ENCODE measurements at regions not wholly inside any gene's neighbourhood (a gene's known extent, or its start where the extent isn't known, plus 50 kb on each side); places are given as distances from the start of the nearest gene placed in this dataset.
"Not testable (repeated sequence)": the region's sequence is repeated elsewhere in the genome, so short reads cannot be mapped to it uniquely, and the experiment has no call there.

DNA sequence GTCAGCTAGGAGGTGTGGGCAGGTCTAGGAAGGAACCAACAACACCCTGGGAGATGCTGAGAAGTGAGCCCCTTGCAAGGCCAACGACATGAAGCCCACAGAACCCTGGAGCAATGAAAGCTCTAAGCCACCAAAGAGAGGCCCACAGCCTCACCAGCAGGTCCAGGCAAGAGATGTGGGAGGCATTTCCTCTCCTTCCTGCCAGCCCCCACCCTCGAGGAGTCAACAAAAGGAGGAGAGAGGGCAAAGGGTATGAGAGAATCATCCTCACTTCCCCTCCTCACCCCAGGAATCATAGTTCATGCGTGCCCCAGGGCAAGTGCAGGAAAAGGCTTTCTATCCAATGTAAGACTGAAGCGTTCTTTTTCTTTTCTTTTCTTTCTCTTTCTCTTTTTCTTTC lies 195.8 kb downstream of the SHQ1 start:
- TF ChIP-seq, protein P1, sequence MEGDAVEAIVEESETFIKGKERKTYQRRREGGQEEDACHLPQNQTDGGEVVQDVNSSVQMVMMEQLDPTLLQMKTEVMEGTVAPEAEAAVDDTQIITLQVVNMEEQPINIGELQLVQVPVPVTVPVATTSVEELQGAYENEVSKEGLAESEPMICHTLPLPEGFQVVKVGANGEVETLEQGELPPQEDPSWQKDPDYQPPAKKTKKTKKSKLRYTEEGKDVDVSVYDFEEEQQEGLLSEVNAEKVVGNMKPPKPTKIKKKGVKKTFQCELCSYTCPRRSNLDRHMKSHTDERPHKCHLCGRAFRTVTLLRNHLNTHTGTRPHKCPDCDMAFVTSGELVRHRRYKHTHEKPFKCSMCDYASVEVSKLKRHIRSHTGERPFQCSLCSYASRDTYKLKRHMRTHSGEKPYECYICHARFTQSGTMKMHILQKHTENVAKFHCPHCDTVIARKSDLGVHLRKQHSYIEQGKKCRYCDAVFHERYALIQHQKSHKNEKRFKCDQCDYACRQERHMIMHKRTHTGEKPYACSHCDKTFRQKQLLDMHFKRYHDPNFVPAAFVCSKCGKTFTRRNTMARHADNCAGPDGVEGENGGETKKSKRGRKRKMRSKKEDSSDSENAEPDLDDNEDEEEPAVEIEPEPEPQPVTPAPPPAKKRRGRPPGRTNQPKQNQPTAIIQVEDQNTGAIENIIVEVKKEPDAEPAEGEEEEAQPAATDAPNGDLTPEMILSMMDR (IDR thresholded peaks at IDR 0.05; ENCODE audit: insufficient read depth, low read length, poor library complexity, severe bottlenecking): no peak
- H3K36me3 ChIP-seq (ENCODE audit: control insufficient read depth, insufficient read depth, low read length): no peaks in the 10 kb centered on the region
- DNase-seq (ENCODE audit: low read depth): no peak
- H3K27me3 ChIP-seq (ENCODE audit: control insufficient read depth, insufficient read depth, low read length): peaks cover 8% of the 10 kb centered on the region
- no peak overlapping the region for H3K4me3 ChIP-seq (ENCODE audit: low read depth, low read length)

DNA sequence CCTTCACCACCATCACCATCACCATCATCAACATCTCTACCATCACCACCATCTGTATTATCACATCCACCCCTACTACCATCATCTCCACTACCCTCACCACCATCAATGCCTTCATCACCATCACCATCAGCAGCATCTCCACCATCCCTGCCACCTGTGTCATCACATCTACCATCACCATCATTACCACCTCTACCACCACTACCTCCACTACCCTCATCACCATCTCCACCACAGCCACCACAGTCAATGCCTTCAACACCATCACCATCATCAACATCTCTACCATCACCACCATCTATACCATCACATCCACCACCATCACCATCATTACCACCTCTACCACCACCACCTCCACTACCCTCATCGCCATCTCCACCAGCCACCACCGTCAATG lies 196.7 kb downstream of the SHQ1 start:
- TF ChIP-seq, protein P1 (IDR thresholded peaks at IDR 0.05; ENCODE audit: insufficient read depth, low read length, poor library complexity, severe bottlenecking): no peak
- peaks cover 8% of the 10 kb centered on the region for H3K27me3 ChIP-seq (ENCODE audit: control insufficient read depth, insufficient read depth, low read length)
- H3K36me3 ChIP-seq (ENCODE audit: control insufficient read depth, insufficient read depth, low read length): no peaks in the 10 kb centered on the region
- no peak for DNase-seq (ENCODE audit: low read depth)
- no peak overlapping the region for H3K4me3 ChIP-seq (ENCODE audit: low read depth, low read length)

DNA sequence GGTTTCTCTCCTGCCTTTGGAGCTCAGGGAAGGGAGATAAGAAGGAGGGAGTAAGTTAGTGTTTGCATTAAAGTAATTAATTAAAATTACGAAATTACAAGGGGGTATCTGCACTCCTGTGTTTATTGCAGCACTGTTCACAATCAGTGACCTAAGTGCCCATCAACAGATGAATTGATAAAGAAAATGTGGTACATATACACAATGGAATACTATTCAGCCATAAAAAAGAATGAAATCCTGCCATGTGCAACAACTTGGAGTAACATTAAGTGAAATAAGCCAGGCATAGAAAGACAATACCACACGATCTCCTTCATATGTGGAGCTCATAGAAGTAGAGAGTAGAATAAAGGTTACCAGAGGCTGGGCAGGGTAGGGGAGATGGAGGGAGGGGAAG lies 202.0 kb downstream of the SHQ1 start:
- Histone ChIP-seq H3K36me3 (ENCODE audit: control insufficient read depth, insufficient read depth, low read length) (no peaks in the 10 kb centered on the region), H3K27me3 (ENCODE audit: control insufficient read depth, insufficient read depth, low read length) (no peaks in the 10 kb centered on the region), H3K4me3 (ENCODE audit: low read depth, low read length) (no peak overlapping the region)
- DNase-seq (ENCODE audit: low read depth): no peak
- TF ChIP-seq, protein P1 (IDR thresholded peaks at IDR 0.05; ENCODE audit: insufficient read depth, low read length, poor library complexity, severe bottlenecking): no peak

DNA sequence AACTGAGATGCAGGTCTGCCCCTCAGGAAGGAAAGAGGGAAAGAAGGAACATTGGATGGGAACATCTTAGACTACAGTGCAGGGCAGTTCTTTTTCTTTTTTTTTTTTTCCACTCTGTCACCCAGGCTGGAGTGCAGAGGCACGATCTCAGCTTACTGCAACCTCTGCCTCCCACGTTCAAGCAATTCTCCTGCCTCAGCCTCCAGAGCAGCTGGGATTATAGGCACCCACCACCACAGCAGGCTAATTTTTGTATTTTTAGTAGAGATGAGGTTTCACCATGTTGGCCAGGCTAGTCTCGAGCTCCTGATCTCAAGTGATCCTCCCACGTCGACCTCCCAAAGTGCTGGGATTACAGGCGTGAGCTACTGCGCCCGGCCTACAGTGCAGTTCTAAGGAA lies 204.6 kb downstream of the SHQ1 start:
- not testable (repeated sequence) for H3K27me3 ChIP-seq (ENCODE audit: control insufficient read depth, insufficient read depth, low read length); H3K4me3 ChIP-seq (ENCODE audit: low read depth, low read length); H3K36me3 ChIP-seq (ENCODE audit: control insufficient read depth, insufficient read depth, low read length); DNase-seq (ENCODE audit: low read depth)

DNA sequence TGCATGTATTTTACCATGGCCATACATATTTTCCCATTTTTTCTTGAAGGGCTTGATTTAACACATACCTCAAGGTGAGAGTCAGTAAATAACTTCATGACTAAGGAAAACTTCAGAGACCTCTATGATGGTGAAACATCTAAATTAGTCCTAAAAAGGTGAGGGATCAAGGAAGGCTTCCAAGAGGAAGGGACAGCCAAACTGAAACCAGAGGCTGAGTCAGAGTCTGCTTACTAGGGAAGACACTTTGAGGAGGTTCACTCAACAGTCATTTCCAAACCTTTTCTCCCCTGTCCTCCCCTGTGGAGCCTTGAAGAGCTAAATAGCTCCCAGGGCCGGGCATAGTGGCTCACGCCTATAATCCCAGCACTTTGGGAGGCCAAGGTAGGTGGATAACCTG lies 206.6 kb downstream of the SHQ1 start:
- H3K4me3 ChIP-seq (ENCODE audit: low read depth, low read length): no peak overlapping the region
- no peak for DNase-seq (ENCODE audit: low read depth)
- H3K27me3 ChIP-seq (ENCODE audit: control insufficient read depth, insufficient read depth, low read length): no peaks in the 10 kb centered on the region
- no peaks in the 10 kb centered on the region for H3K36me3 ChIP-seq (ENCODE audit: control insufficient read depth, insufficient read depth, low read length)
- TF ChIP-seq, protein P1 (IDR thresholded peaks at IDR 0.05; ENCODE audit: insufficient read depth, low read length, poor library complexity, severe bottlenecking): no peak

DNA sequence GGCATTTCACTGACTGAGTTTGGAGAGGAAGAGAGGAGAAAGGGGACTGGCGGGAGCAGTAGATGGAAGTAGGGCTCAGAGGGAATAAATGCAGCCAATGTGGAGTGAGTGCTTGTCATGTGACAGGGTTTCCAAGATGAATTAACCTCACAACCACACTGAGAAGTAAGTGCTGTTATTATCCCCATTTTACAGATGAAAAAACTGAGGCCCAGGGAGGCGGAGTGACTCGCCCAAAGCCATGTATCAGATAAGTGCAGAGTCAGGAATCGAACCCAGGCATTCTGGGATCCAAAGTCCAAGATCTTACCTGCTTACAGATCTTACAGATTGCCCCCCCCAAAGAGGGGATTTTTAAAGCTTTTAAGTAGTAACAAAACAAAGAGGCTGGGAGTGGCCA lies 207.2 kb downstream of the SHQ1 start:
- TF ChIP-seq, protein P1 (IDR thresholded peaks at IDR 0.05; ENCODE audit: insufficient read depth, low read length, poor library complexity, severe bottlenecking): no peak
- Histone ChIP-seq H3K27me3 (ENCODE audit: control insufficient read depth, insufficient read depth, low read length) (no peaks in the 10 kb centered on the region), H3K36me3 (ENCODE audit: control insufficient read depth, insufficient read depth, low read length) (no peaks in the 10 kb centered on the region), H3K4me3 (ENCODE audit: low read depth, low read length) (no peak overlapping the region)
- no peak for DNase-seq (ENCODE audit: low read depth)

Data from kidney epithelial cell (primary cell).